Ishikawa (cell line): ENCODE measurements at regions not wholly inside any gene's neighbourhood (a gene's known extent, or its start where the extent isn't known, plus 50 kb on each side); places are given as distances from the start of the nearest gene placed in this dataset.

ENCODE experiments used
- CEBPB ChIP-seq: IDR thresholded peaks from 2 replicates; pipeline ENCODE4 v1.6.1; 2012
- CREB1 ChIP-seq: IDR thresholded peaks from 2 replicates; pipeline ENCODE4 v1.6.1; 2012; ENCODE audit warnings: low read depth
- EGR1 ChIP-seq: IDR thresholded peaks from 2 replicates; pipeline ENCODE4 v1.6.1; 2012
- EP300 ChIP-seq: IDR thresholded peaks from 2 replicates; pipeline ENCODE4 v1.6.1; 2012; ENCODE audit warnings: borderline replicate concordance
- FOXM1 ChIP-seq: IDR thresholded peaks from 2 replicates; pipeline ENCODE4 v1.6.1; 2012; ENCODE audit warnings: low read depth, borderline replicate concordance
- MAX ChIP-seq: IDR thresholded peaks from 2 replicates; pipeline ENCODE4 v1.6.1; 2012
- RAD21 ChIP-seq: IDR thresholded peaks from 2 replicates; pipeline ENCODE4 v1.6.1; 2012; ENCODE audit warnings: low read depth
- TF ChIP-seq, protein P1 (sequence below): IDR thresholded peaks from 2 replicates; pipeline ENCODE4 v1.6.1; 2012; ENCODE audit warnings: low read depth, mild to moderate bottlenecking

DNA sequence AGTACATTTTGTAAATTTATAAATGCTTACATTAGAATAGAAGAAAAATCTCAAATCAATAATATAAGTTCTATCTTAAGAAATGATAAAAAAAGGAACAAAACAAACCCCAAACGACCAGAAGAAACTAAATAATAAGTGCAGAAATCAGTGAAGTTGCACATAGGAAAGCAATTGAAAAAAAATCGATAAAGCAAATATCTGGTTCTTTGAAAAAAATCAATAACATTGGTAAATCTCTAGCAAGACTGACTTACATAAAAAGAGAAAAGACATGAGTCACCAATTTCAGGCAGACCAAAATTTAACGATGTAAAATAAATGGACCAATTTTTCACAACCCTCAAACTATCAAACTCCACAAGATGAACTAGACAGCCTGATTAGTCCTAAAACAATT, 249.9 kb upstream of the HDAC4 start:
- no peak for TF ChIP-seq EP300
- no peak for TF ChIP-seq MAX
- no peak for TF ChIP-seq FOXM1
- no peak for TF ChIP-seq CREB1
- TF ChIP-seq RAD21: no peak
- TF ChIP-seq, protein P1, sequence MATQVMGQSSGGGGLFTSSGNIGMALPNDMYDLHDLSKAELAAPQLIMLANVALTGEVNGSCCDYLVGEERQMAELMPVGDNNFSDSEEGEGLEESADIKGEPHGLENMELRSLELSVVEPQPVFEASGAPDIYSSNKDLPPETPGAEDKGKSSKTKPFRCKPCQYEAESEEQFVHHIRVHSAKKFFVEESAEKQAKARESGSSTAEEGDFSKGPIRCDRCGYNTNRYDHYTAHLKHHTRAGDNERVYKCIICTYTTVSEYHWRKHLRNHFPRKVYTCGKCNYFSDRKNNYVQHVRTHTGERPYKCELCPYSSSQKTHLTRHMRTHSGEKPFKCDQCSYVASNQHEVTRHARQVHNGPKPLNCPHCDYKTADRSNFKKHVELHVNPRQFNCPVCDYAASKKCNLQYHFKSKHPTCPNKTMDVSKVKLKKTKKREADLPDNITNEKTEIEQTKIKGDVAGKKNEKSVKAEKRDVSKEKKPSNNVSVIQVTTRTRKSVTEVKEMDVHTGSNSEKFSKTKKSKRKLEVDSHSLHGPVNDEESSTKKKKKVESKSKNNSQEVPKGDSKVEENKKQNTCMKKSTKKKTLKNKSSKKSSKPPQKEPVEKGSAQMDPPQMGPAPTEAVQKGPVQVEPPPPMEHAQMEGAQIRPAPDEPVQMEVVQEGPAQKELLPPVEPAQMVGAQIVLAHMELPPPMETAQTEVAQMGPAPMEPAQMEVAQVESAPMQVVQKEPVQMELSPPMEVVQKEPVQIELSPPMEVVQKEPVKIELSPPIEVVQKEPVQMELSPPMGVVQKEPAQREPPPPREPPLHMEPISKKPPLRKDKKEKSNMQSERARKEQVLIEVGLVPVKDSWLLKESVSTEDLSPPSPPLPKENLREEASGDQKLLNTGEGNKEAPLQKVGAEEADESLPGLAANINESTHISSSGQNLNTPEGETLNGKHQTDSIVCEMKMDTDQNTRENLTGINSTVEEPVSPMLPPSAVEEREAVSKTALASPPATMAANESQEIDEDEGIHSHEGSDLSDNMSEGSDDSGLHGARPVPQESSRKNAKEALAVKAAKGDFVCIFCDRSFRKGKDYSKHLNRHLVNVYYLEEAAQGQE: no peak
- no peak for TF ChIP-seq CEBPB
- TF ChIP-seq EGR1: no peak
